ENCODE measurements at regions not wholly inside any gene's neighbourhood (a gene's known extent, or its start where the extent isn't known, plus 50 kb on each side); places are given as distances from the start of the nearest gene placed in this dataset.

DNA sequence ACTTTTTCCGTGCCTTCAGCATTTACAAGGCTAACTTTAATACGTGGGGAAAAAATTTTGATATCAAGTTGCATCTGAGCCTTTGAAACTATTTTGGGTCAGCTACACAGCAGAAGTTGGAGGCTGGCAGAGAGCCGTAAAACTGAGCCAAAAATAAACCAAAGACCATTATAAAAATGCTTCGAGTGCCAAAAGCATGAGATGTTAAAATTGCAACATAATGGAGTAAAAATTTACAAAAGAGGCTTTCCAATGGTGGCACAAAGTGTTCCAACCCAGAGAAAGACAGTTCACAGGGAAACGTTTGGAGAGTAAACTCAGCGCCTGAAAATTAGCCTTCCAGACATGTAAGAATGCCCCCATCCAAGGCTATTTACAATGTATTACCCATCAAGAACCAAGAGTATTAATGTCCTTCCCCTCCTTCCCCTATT lies 190.3 kb downstream of the TLE1 start:
- no peaks in the 10 kb centered on the region for H3K27me3 ChIP-seq (ENCODE audit: insufficient read depth, low read length)
- H3K14ac ChIP-seq (ENCODE audit: insufficient read depth, low read length): no peak overlapping the region
- H3K4ac ChIP-seq (ENCODE audit: low read depth, low read length): no peak overlapping the region
- H2BK12ac ChIP-seq (ENCODE audit: insufficient read length, low read depth, low read length): no peak overlapping the region
- no peak overlapping the region for H2AK5ac ChIP-seq (ENCODE audit: insufficient read length, low read length)
- H3K27ac ChIP-seq (ENCODE audit: insufficient read length, low read depth, low read length): no peak overlapping the region
- H3T11ph ChIP-seq (ENCODE audit: low read length): no peak overlapping the region
- Mint-ChIP-seq H3K36me3 (ENCODE audit: insufficient read depth in 1 of 3, low read depth in 3 of 3) (no peaks in the 10 kb centered on the region), H3K4me1 (no peaks in the 10 kb centered on the region), H3K9me3 (no peaks in the 10 kb centered on the region), H3K4me3 (no peak overlapping the region), H3K27ac (no peak overlapping the region), H3K27me3 (ENCODE audit: low read depth) (no peaks in the 10 kb centered on the region)
- no peaks in the 10 kb centered on the region for H3K9me3 ChIP-seq (ENCODE audit: control insufficient read depth, low read depth, low read length)
- H4K91ac ChIP-seq (ENCODE audit: insufficient read length, low read depth, low read length): no peak overlapping the region
- H3K23ac ChIP-seq (ENCODE audit: insufficient read length, low read depth, low read length): no peak overlapping the region
- no peaks in the 10 kb centered on the region for H3K79me2 ChIP-seq (ENCODE audit: insufficient read depth, low read length)
- H2BK5ac ChIP-seq (ENCODE audit: insufficient read length, low read length): no peak overlapping the region
- no peak overlapping the region for H3K4me2 ChIP-seq (ENCODE audit: insufficient read depth, insufficient read length, low read length)
- no peak overlapping the region for H2AFZ ChIP-seq (ENCODE audit: low read length)
- TF ChIP-seq CTCF (conservative IDR thresholded peaks at IDR 0.05): no peak
- no peak overlapping the region for H4K8ac ChIP-seq (replicated peaks; ENCODE audit: insufficient read length, low read depth, low read length)
- no peaks in the 10 kb centered on the region for H3K79me1 ChIP-seq (ENCODE audit: insufficient read depth, low read depth, low read length, poor library complexity, severe bottlenecking)
- no peak overlapping the region for H3K56ac ChIP-seq (ENCODE audit: insufficient read length, low read depth, low read length)
- H3K4me1 ChIP-seq (ENCODE audit: insufficient read depth, low read length): no peaks in the 10 kb centered on the region
- no peak overlapping the region for H3K9ac ChIP-seq (ENCODE audit: extremely low read depth, insufficient read length, low read length)
- no peak overlapping the region for H4K5ac ChIP-seq (ENCODE audit: insufficient read length, low read depth, low read length)
- H3K23me2 ChIP-seq (ENCODE audit: insufficient read length, low read depth, low read length, poor library complexity, severe bottlenecking): no peaks in the 10 kb centered on the region
- no CpG with 5 or more reads among the region's 6 CpGs for WGBS (ENCODE audit: extremely low coverage, insufficient read length, low lambda C conversion rate)
- no peak for DNase-seq
- no peak overlapping the region for H2BK20ac ChIP-seq (ENCODE audit: low read depth, low read length, poor library complexity, severe bottlenecking)
- no peak overlapping the region for H3K18ac ChIP-seq (ENCODE audit: insufficient read length, low read depth, low read length)
- H2BK120ac ChIP-seq (ENCODE audit: low read depth, low read length, poor library complexity, severe bottlenecking): no peak overlapping the region
- no peaks in the 10 kb centered on the region for H4K20me1 ChIP-seq (ENCODE audit: control insufficient read depth, insufficient read depth, insufficient read length)
- H2BK15ac ChIP-seq (ENCODE audit: low read depth, low read length): no peak overlapping the region

Data from H9 (cell line).